ENCODE measurements at regions not wholly inside any gene's neighbourhood (a gene's known extent, or its start where the extent isn't known, plus 50 kb on each side); places are given as distances from the start of the nearest gene placed in this dataset.

GRCh38 chr11:128226106-128226716, 361.1 kb downstream of the ETS1 start:
- TF ChIP-seq RFX5 (IDR thresholded peaks at IDR 0.05; ENCODE audit: low read depth, low read length) (no peak), CTCF (conservative IDR thresholded peaks at IDR 0.05; ENCODE audit: low read depth, low read length) (no peak), RCOR1 (IDR thresholded peaks at IDR 0.05; ENCODE audit: insufficient replicate concordance, low read length) (no peak)
